Activated naive CD8-positive, alpha-beta T cell treated with anti-CD3 and anti-CD28 coated beads, Interleukin-2, amount 10 ng/mL, durations not matched to agents 7 days and 5 days (primary cell): ENCODE measurements at regions not wholly inside any gene's neighbourhood (a gene's known extent, or its start where the extent isn't known, plus 50 kb on each side); places are given as distances from the start of the nearest gene placed in this dataset.
A peak's percentile ranks its signal among the peaks of the same experiment; 100 is the strongest.
"Not testable (repeated sequence)": the region's sequence is repeated elsewhere in the genome, so short reads cannot be mapped to it uniquely, and the experiment has no call there.

Experiments used
- ATAC-seq: fragments of 150-1000 bp; cut with Tn5 transposase; one replicate; pipeline ENCODE4 v1.10.0; 2021; ENCODE audit warnings: low read depth, moderate library complexity
- POLR2A ChIA-PET: fragments of 350-600 bp; sonication (Branson Sonifier 250); formaldehyde crosslinking; loops from one replicate; lab custom pipeline; 2021; ENCODE audit warnings: antibody characterized with exemption; lab: Charles Lee
- DNase-seq: peaks from one replicate; pipeline ENCODE4 v3.0.0; 2021
- H3K27ac Mint-ChIP-seq: one replicate; pipeline ENCODE4 v1.8.0; 2022; ENCODE audit warnings: mild to moderate bottlenecking, mixed read lengths
- H3K27me3 Mint-ChIP-seq: one replicate; pipeline ENCODE4 v1.8.0; 2022; ENCODE audit warnings: mild to moderate bottlenecking, moderate library complexity, mixed read lengths
- H3K36me3 Mint-ChIP-seq: one replicate; pipeline ENCODE4 v1.8.0; 2021; ENCODE audit warnings: mild to moderate bottlenecking, mixed read lengths
- H3K4me1 Mint-ChIP-seq: one replicate; pipeline ENCODE4 v1.8.0; 2021; ENCODE audit warnings: mixed read lengths
- H3K4me3 Mint-ChIP-seq: one replicate; pipeline ENCODE4 v1.8.0; 2022; ENCODE audit warnings: mild to moderate bottlenecking, moderate library complexity, mixed read lengths
- H3K9me3 Mint-ChIP-seq: one replicate; pipeline ENCODE4 v1.8.0; 2021; ENCODE audit warnings: mixed read lengths

- Mint-ChIP-seq H3K27me3 (peaks cover 3% of the 10 kb centered on the region), H3K36me3 (no peaks in the 10 kb centered on the region), H3K4me3 (no peak overlapping the region), H3K27ac (no peak overlapping the region), H3K4me1 (peaks cover 16% of the 10 kb centered on the region), H3K9me3 (no peaks in the 10 kb centered on the region)
- DNase-seq (no peak), ATAC-seq (no peak)
- POLR2A ChIA-PET: no interaction called here
These were observed 200.9 kb upstream of the ZNF32 start for GRCh38 chr10:43849551-43849950.

- Mint-ChIP-seq H3K4me1 (peaks cover 16% of the 10 kb centered on the region), H3K36me3 (no peaks in the 10 kb centered on the region), H3K9me3 (no peaks in the 10 kb centered on the region), H3K27ac (peak overlapping the region; percentile 72), H3K27me3 (peaks cover 3% of the 10 kb centered on the region), H3K4me3 (peak overlapping the region; percentile 71)
- POLR2A ChIA-PET: interaction anchor here (1.2 kb wide), 1 partner anchor 157 kb away, joined by 3 read pairs; no protein-coding TSS in a partner anchor
- DNase-seq: no peak
- ATAC-seq: no peak
These were observed 198.3 kb upstream of the ZNF32 start for GRCh38 chr10:43846968-43847367.

- Mint-ChIP-seq H3K4me3 (peak overlapping the region; percentile 71), H3K27me3 (peaks cover 3% of the 10 kb centered on the region), H3K9me3 (no peaks in the 10 kb centered on the region), H3K4me1 (peaks cover 16% of the 10 kb centered on the region), H3K36me3 (no peaks in the 10 kb centered on the region), H3K27ac (peak overlapping the region; percentile 72)
- ATAC-seq: peak; percentile 75
- DNase-seq: peak; percentile 49
- POLR2A ChIA-PET: interaction anchor here (0.7 to 1.2 kb wide), 2 partner anchors 15 to 156 kb away, joined by 3 read pairs; no protein-coding TSS in a partner anchor
These were observed 197.6 kb upstream of the ZNF32 start for GRCh38 chr10:43846187-43846680.

GRCh38 chr10:43845121-43845520 lies 196.4 kb upstream of the ZNF32 start:
- peaks cover 16% of the 10 kb centered on the region for H3K4me1 Mint-ChIP-seq
- H3K27me3 Mint-ChIP-seq: peaks cover 4% of the 10 kb centered on the region
- H3K9me3 Mint-ChIP-seq: no peaks in the 10 kb centered on the region
- H3K4me3 Mint-ChIP-seq: peak overlapping the region; percentile 8
- ATAC-seq (no peak), DNase-seq (no peak)
- H3K27ac Mint-ChIP-seq: no peak overlapping the region
- no peaks in the 10 kb centered on the region for H3K36me3 Mint-ChIP-seq
- POLR2A ChIA-PET: no interaction called here

GRCh38 chr10:43844221-43844620 lies 195.5 kb upstream of the ZNF32 start:
- no peaks in the 10 kb centered on the region for H3K9me3 Mint-ChIP-seq
- no peak for ATAC-seq

GRCh38 chr10:43843321-43844101 lies 194.8 kb upstream of the ZNF32 start:
- DNase-seq: no peak
- Mint-ChIP-seq H3K4me1 (peaks cover 16% of the 10 kb centered on the region), H3K36me3 (no peaks in the 10 kb centered on the region), H3K27ac (no peak overlapping the region), H3K27me3 (peaks cover 5% of the 10 kb centered on the region), H3K4me3 (no peak overlapping the region), H3K9me3 (no peaks in the 10 kb centered on the region)
- POLR2A ChIA-PET: no interaction called here
- ATAC-seq: no peak

More at GRCh38 chr10:43844221-43844620, 195.5 kb upstream of the ZNF32 start:
- no peak for DNase-seq
- peaks cover 5% of the 10 kb centered on the region for H3K27me3 Mint-ChIP-seq
- POLR2A ChIA-PET: no interaction called here
- no peak overlapping the region for H3K27ac Mint-ChIP-seq
- peaks cover 16% of the 10 kb centered on the region for H3K4me1 Mint-ChIP-seq
- H3K4me3 Mint-ChIP-seq: no peak overlapping the region
- H3K36me3 Mint-ChIP-seq: no peaks in the 10 kb centered on the region

- Mint-ChIP-seq H3K27me3 (peaks cover 5% of the 10 kb centered on the region), H3K4me1 (peaks cover 16% of the 10 kb centered on the region), H3K4me3 (no peak overlapping the region), H3K9me3 (no peaks in the 10 kb centered on the region), H3K36me3 (no peaks in the 10 kb centered on the region), H3K27ac (no peak overlapping the region)
- DNase-seq (no peak), ATAC-seq (no peak)
- POLR2A ChIA-PET: no interaction called here
These were observed 193.8 kb upstream of the ZNF32 start for GRCh38 chr10:43842496-43842895.

- Mint-ChIP-seq H3K9me3 (no peaks in the 10 kb centered on the region), H3K4me1 (peaks cover 16% of the 10 kb centered on the region), H3K27ac (no peak overlapping the region), H3K27me3 (peaks cover 5% of the 10 kb centered on the region), H3K4me3 (no peak overlapping the region), H3K36me3 (no peaks in the 10 kb centered on the region)
- DNase-seq (no peak), ATAC-seq (no peak)
- POLR2A ChIA-PET: no interaction called here
These were observed 193.4 kb upstream of the ZNF32 start for GRCh38 chr10:43842072-43842471.

- no peak overlapping the region for H3K4me3 Mint-ChIP-seq
- POLR2A ChIA-PET: no interaction called here
- no peak overlapping the region for H3K27ac Mint-ChIP-seq
- ATAC-seq (no peak), DNase-seq (no peak)
- peaks cover 5% of the 10 kb centered on the region for H3K27me3 Mint-ChIP-seq
- peaks cover 8% of the 10 kb centered on the region for H3K9me3 Mint-ChIP-seq
- H3K36me3 Mint-ChIP-seq: peaks cover 5% of the 10 kb centered on the region
- H3K4me1 Mint-ChIP-seq: peaks cover 4% of the 10 kb centered on the region
These were observed 191.3 kb upstream of the ZNF32 start for GRCh38 chr10:43839973-43840372.

GRCh38 chr10:43834751-43835150 lies 186.1 kb upstream of the ZNF32 start:
- Mint-ChIP-seq H3K36me3 (peaks cover 13% of the 10 kb centered on the region), H3K9me3 (peaks cover 18% of the 10 kb centered on the region)
- not testable (repeated sequence) for H3K27me3 Mint-ChIP-seq

GRCh38 chr10:43827853-43828252 lies 179.2 kb upstream of the ZNF32 start:
- H3K4me3 Mint-ChIP-seq: no peak overlapping the region
- POLR2A ChIA-PET: no interaction called here
- H3K36me3 Mint-ChIP-seq: peaks cover 2% of the 10 kb centered on the region
- no peak for ATAC-seq
- no peak for DNase-seq
- peaks cover 5% of the 10 kb centered on the region for H3K9me3 Mint-ChIP-seq
- peaks cover 9% of the 10 kb centered on the region for H3K27me3 Mint-ChIP-seq
- peaks cover 7% of the 10 kb centered on the region for H3K4me1 Mint-ChIP-seq
- no peak overlapping the region for H3K27ac Mint-ChIP-seq

More at GRCh38 chr10:43834751-43835150, 186.1 kb upstream of the ZNF32 start:
- H3K4me1 Mint-ChIP-seq, POLR2A ChIA-PET, DNase-seq, ATAC-seq, H3K27ac Mint-ChIP-seq, H3K4me3 Mint-ChIP-seq: not testable (repeated sequence)

- H3K4me3 Mint-ChIP-seq: no peak overlapping the region
- peaks cover 15% of the 10 kb centered on the region for H3K4me1 Mint-ChIP-seq
- POLR2A ChIA-PET: no interaction called here
- ATAC-seq: no peak
- H3K27me3 Mint-ChIP-seq: peaks cover 7% of the 10 kb centered on the region
- peaks cover 5% of the 10 kb centered on the region for H3K9me3 Mint-ChIP-seq
- no peak overlapping the region for H3K27ac Mint-ChIP-seq
- no peak for DNase-seq
- H3K36me3 Mint-ChIP-seq: no peaks in the 10 kb centered on the region
These were observed 177.3 kb upstream of the ZNF32 start for GRCh38 chr10:43825984-43826383.

GRCh38 chr10:43825421-43825820 lies 176.7 kb upstream of the ZNF32 start:
- no peak for DNase-seq
- Mint-ChIP-seq H3K4me3 (no peak overlapping the region), H3K4me1 (peaks cover 15% of the 10 kb centered on the region), H3K9me3 (peaks cover 3% of the 10 kb centered on the region), H3K27me3 (peaks cover 7% of the 10 kb centered on the region), H3K36me3 (no peaks in the 10 kb centered on the region), H3K27ac (no peak overlapping the region)
- ATAC-seq: no peak
- POLR2A ChIA-PET: no interaction called here

- ATAC-seq: no peak
- H3K4me3 Mint-ChIP-seq: no peak overlapping the region
- H3K27ac Mint-ChIP-seq: no peak overlapping the region
- no peaks in the 10 kb centered on the region for H3K36me3 Mint-ChIP-seq
- peaks cover 15% of the 10 kb centered on the region for H3K4me1 Mint-ChIP-seq
- POLR2A ChIA-PET: no interaction called here
- DNase-seq: no peak
- H3K9me3 Mint-ChIP-seq: peaks cover 3% of the 10 kb centered on the region
- H3K27me3 Mint-ChIP-seq: peaks cover 7% of the 10 kb centered on the region
These were observed 176.3 kb upstream of the ZNF32 start for GRCh38 chr10:43824934-43825333.
